Ishikawa (cell line): ENCODE measurements at regions not wholly inside any gene's neighbourhood (a gene's known extent, or its start where the extent isn't known, plus 50 kb on each side); places are given as distances from the start of the nearest gene placed in this dataset.

Experiments
- CEBPB ChIP-seq: IDR thresholded peaks from 2 replicates; pipeline ENCODE4 v1.6.1; 2012
- EGR1 ChIP-seq: IDR thresholded peaks from 2 replicates; pipeline ENCODE4 v1.6.1; 2012
- EP300 ChIP-seq: IDR thresholded peaks from 2 replicates; pipeline ENCODE4 v1.6.1; 2012; ENCODE audit warnings: borderline replicate concordance
- FOXM1 ChIP-seq: IDR thresholded peaks from 2 replicates; pipeline ENCODE4 v1.6.1; 2012; ENCODE audit warnings: low read depth, borderline replicate concordance
- MAX ChIP-seq: IDR thresholded peaks from 2 replicates; pipeline ENCODE4 v1.6.1; 2012
- REST ChIP-seq: IDR thresholded peaks from 2 replicates; pipeline ENCODE4 v1.6.1; 2012; ENCODE audit warnings: low read depth, mild to moderate bottlenecking
- TAF1 ChIP-seq: IDR thresholded peaks from 2 replicates; pipeline ENCODE4 v1.6.1; 2012; ENCODE audit warnings: low read depth, mild to moderate bottlenecking
- TCF12 ChIP-seq: IDR thresholded peaks from 2 replicates; pipeline ENCODE4 v1.6.1; 2012; ENCODE audit warnings: low read depth
- YY1 ChIP-seq: IDR thresholded peaks from 2 replicates; pipeline ENCODE4 v1.6.1; 2012; ENCODE audit warnings: low read depth
- ZBTB7A ChIP-seq: IDR thresholded peaks from 2 replicates; pipeline ENCODE4 v1.6.1; 2012; ENCODE audit warnings: low read depth

GRCh38 chr5:163826201-163826600 lies 320.8 kb downstream of the MAT2B start:
- TF ChIP-seq TAF1 = no peak
- no peak for TF ChIP-seq EGR1
- no peak for TF ChIP-seq CEBPB
- no peak for TF ChIP-seq ZBTB7A
- TF ChIP-seq YY1 = no peak
- TF ChIP-seq MAX = no peak
- no peak for TF ChIP-seq EP300
- no peak for TF ChIP-seq TCF12
- no peak for TF ChIP-seq FOXM1
- TF ChIP-seq REST = no peak
